ENCODE measurements at regions not wholly inside any gene's neighbourhood (a gene's known extent, or its start where the extent isn't known, plus 50 kb on each side); places are given as distances from the start of the nearest gene placed in this dataset.

- no TSS peak for BruUV-seq (replicated peaks)
- no peaks in the 10 kb centered on the region for H3K36me3 Mint-ChIP-seq (ENCODE audit: insufficient read depth, unreplicated experiment)
- no peaks in the 10 kb centered on the region for H3K9me3 Mint-ChIP-seq (ENCODE audit: low read depth, unreplicated experiment)
- no peak for TF ChIP-seq CTCF (IDR thresholded peaks at IDR 0.05; ENCODE audit: unreplicated experiment)
- DNase-seq: no peak
- no peak overlapping the region for H3K27ac Mint-ChIP-seq (ENCODE audit: unreplicated experiment)
- H3K4me3 Mint-ChIP-seq (ENCODE audit: low read depth, unreplicated experiment): no peak overlapping the region
- no peaks in the 10 kb centered on the region for H3K4me1 Mint-ChIP-seq (ENCODE audit: low read depth, unreplicated experiment)
- intact Hi-C loops (cut with micrococcal nuclease; ENCODE audit: unreplicated experiment): no loop called here
- CTCF ChIA-PET: no interaction called here
- no peaks in the 10 kb centered on the region for H3K27me3 Mint-ChIP-seq (ENCODE audit: unreplicated experiment)
Observed at GRCh38 chr2:60045456-60045855, 508.0 kb downstream of the BCL11A start.

- Mint-ChIP-seq H3K9me3 (ENCODE audit: low read depth, unreplicated experiment) (no peaks in the 10 kb centered on the region), H3K27ac (ENCODE audit: unreplicated experiment) (no peak overlapping the region), H3K4me3 (ENCODE audit: low read depth, unreplicated experiment) (no peak overlapping the region), H3K27me3 (ENCODE audit: unreplicated experiment) (no peaks in the 10 kb centered on the region), H3K36me3 (ENCODE audit: insufficient read depth, unreplicated experiment) (no peaks in the 10 kb centered on the region), H3K4me1 (ENCODE audit: low read depth, unreplicated experiment) (no peaks in the 10 kb centered on the region)
- intact Hi-C loops (cut with micrococcal nuclease; ENCODE audit: unreplicated experiment): no loop called here
- no peak for DNase-seq
- BruUV-seq (replicated peaks): no TSS peak
- CTCF ChIA-PET: no interaction called here
- TF ChIP-seq CTCF (IDR thresholded peaks at IDR 0.05; ENCODE audit: unreplicated experiment): no peak
Observed at GRCh38 chr2:60044484-60044883, 509.0 kb downstream of the BCL11A start.

- no peak for DNase-seq
- no TSS peak for BruUV-seq (replicated peaks)
- peaks cover 6% of the 10 kb centered on the region for H3K9me3 Mint-ChIP-seq (ENCODE audit: low read depth, unreplicated experiment)
- H3K27ac Mint-ChIP-seq (ENCODE audit: unreplicated experiment): no peak overlapping the region
- H3K27me3 Mint-ChIP-seq (ENCODE audit: unreplicated experiment): no peaks in the 10 kb centered on the region
- CTCF ChIA-PET: no interaction called here
- H3K4me3 Mint-ChIP-seq (ENCODE audit: low read depth, unreplicated experiment): no peak overlapping the region
- intact Hi-C loops (cut with micrococcal nuclease; ENCODE audit: unreplicated experiment): no loop called here
- TF ChIP-seq CTCF (IDR thresholded peaks at IDR 0.05; ENCODE audit: unreplicated experiment): no peak
- no peaks in the 10 kb centered on the region for H3K4me1 Mint-ChIP-seq (ENCODE audit: low read depth, unreplicated experiment)
- no peaks in the 10 kb centered on the region for H3K36me3 Mint-ChIP-seq (ENCODE audit: insufficient read depth, unreplicated experiment)
Observed at GRCh38 chr2:60042023-60042422, 511.4 kb downstream of the BCL11A start.

- no TSS peak for BruUV-seq (replicated peaks)
- peaks cover 18% of the 10 kb centered on the region for H3K9me3 Mint-ChIP-seq (ENCODE audit: low read depth, unreplicated experiment)
- intact Hi-C loops (cut with micrococcal nuclease; ENCODE audit: unreplicated experiment): no loop called here
- H3K4me1 Mint-ChIP-seq (ENCODE audit: low read depth, unreplicated experiment): no peaks in the 10 kb centered on the region
- no peak for TF ChIP-seq CTCF (IDR thresholded peaks at IDR 0.05; ENCODE audit: unreplicated experiment)
- no peaks in the 10 kb centered on the region for H3K27me3 Mint-ChIP-seq (ENCODE audit: unreplicated experiment)
- DNase-seq: no peak
- CTCF ChIA-PET: no interaction called here
- H3K36me3 Mint-ChIP-seq (ENCODE audit: insufficient read depth, unreplicated experiment): no peaks in the 10 kb centered on the region
- no peak overlapping the region for H3K27ac Mint-ChIP-seq (ENCODE audit: unreplicated experiment)
- H3K4me3 Mint-ChIP-seq (ENCODE audit: low read depth, unreplicated experiment): no peak overlapping the region
Observed at GRCh38 chr2:60033325-60033724, 520.1 kb downstream of the BCL11A start.

- CTCF ChIA-PET: no interaction called here
- H3K36me3 Mint-ChIP-seq (ENCODE audit: insufficient read depth, unreplicated experiment): no peaks in the 10 kb centered on the region
- intact Hi-C loops (cut with micrococcal nuclease; ENCODE audit: unreplicated experiment): no loop called here
- H3K27ac Mint-ChIP-seq (ENCODE audit: unreplicated experiment): no peak overlapping the region
- no peak for DNase-seq
- BruUV-seq (replicated peaks): no TSS peak
- H3K9me3 Mint-ChIP-seq (ENCODE audit: low read depth, unreplicated experiment): peaks cover 8% of the 10 kb centered on the region
- H3K4me1 Mint-ChIP-seq (ENCODE audit: low read depth, unreplicated experiment): no peaks in the 10 kb centered on the region
- no peak overlapping the region for H3K4me3 Mint-ChIP-seq (ENCODE audit: low read depth, unreplicated experiment)
- no peaks in the 10 kb centered on the region for H3K27me3 Mint-ChIP-seq (ENCODE audit: unreplicated experiment)
- TF ChIP-seq CTCF (IDR thresholded peaks at IDR 0.05; ENCODE audit: unreplicated experiment): no peak
Observed at GRCh38 chr2:60029566-60029883, 523.9 kb downstream of the BCL11A start.

Data from Calu3 (cell line).